CD4-positive, alpha-beta T cell treated with Interleukin-4 for 4 hours (primary cell): ENCODE measurements at regions not wholly inside any gene's neighbourhood (a gene's known extent, or its start where the extent isn't known, plus 50 kb on each side); places are given as distances from the start of the nearest gene placed in this dataset.

Experiments
- DNase-seq: peaks from one replicate; pipeline ENCODE4 v3.0.0-alpha.2; 2020

GRCh38 chr1:4395676-4396075, 258.7 kb upstream of the AJAP1 start:
- no peak for DNase-seq

GRCh38 chr1:4396551-4396950, 257.9 kb upstream of the AJAP1 start:
- no peak for DNase-seq

- DNase-seq = no peak
Measured at GRCh38 chr1:4397196-4397595, 257.2 kb upstream of the AJAP1 start.

- no peak for DNase-seq
Measured at GRCh38 chr1:4402032-4402431, 252.4 kb upstream of the AJAP1 start.

- DNase-seq = no peak
Measured at GRCh38 chr1:4404854-4405590, 249.4 kb upstream of the AJAP1 start.

GRCh38 chr1:4407851-4408250, 246.6 kb upstream of the AJAP1 start:
- DNase-seq = no peak

- no peak for DNase-seq
Measured at GRCh38 chr1:4408380-4408779, 246.0 kb upstream of the AJAP1 start.

- no peak for DNase-seq
Measured at GRCh38 chr1:4411862-4412261, 242.5 kb upstream of the AJAP1 start.

- no peak for DNase-seq
Measured at GRCh38 chr1:4415476-4415875, 238.9 kb upstream of the AJAP1 start.

GRCh38 chr1:4416189-4416588, 238.2 kb upstream of the AJAP1 start:
- no peak for DNase-seq

- DNase-seq = no peak
Measured at GRCh38 chr1:4418021-4418420, 236.4 kb upstream of the AJAP1 start.

- no peak for DNase-seq
Measured at GRCh38 chr1:4421986-4422385, 232.4 kb upstream of the AJAP1 start.

GRCh38 chr1:4422504-4423289, 231.7 kb upstream of the AJAP1 start:
- no peak for DNase-seq

GRCh38 chr1:4424254-4424653, 230.2 kb upstream of the AJAP1 start:
- DNase-seq = no peak

- DNase-seq = no peak
Measured at GRCh38 chr1:4424766-4425165, 229.6 kb upstream of the AJAP1 start.

- no peak for DNase-seq
Measured at GRCh38 chr1:4425892-4426291, 228.5 kb upstream of the AJAP1 start.

GRCh38 chr1:4428711-4429110, 225.7 kb upstream of the AJAP1 start:
- no peak for DNase-seq

- no peak for DNase-seq
Measured at GRCh38 chr1:4430406-4431365, 223.7 kb upstream of the AJAP1 start.

- no peak for DNase-seq
Measured at GRCh38 chr1:4431491-4431890, 222.9 kb upstream of the AJAP1 start.

- no peak for DNase-seq
Measured at GRCh38 chr1:4433075-4433474, 221.3 kb upstream of the AJAP1 start.

- DNase-seq = no peak
Measured at GRCh38 chr1:4444086-4444485, 210.3 kb upstream of the AJAP1 start.

- DNase-seq = no peak
Measured at GRCh38 chr1:4447778-4448420, 206.5 kb upstream of the AJAP1 start.

GRCh38 chr1:4449972-4450371, 204.4 kb upstream of the AJAP1 start:
- DNase-seq = no peak
